B cell (primary cell): ENCODE measurements at regions not wholly inside any gene's neighbourhood (a gene's known extent, or its start where the extent isn't known, plus 50 kb on each side); places are given as distances from the start of the nearest gene placed in this dataset.
A peak's percentile ranks its signal among the peaks of the same experiment; 100 is the strongest.

Experiments used
- ATAC-seq: fragments of 200-7000 bp; cut with Tn5 transposase; one replicate; pipeline ENCODE4 v1.10.0; 2021; ENCODE audit warnings: low read depth, mild to moderate bottlenecking, moderate number of reproducible peaks, moderate library complexity
- CTCF ChIA-PET: fragments of 350-600 bp; sonication (Branson Sonifier 250); formaldehyde crosslinking; loops from one replicate; lab custom pipeline; 2021; ENCODE audit warnings: antibody characterized with exemption, inconsistent platforms; lab: Charles Lee
- POLR2A ChIA-PET: fragments of 350-600 bp; sonication (Branson Sonifier 250); formaldehyde crosslinking; loops from one replicate; lab custom pipeline; 2021; ENCODE audit warnings: antibody characterized with exemption; lab: Charles Lee
- DNase-seq: peaks from one replicate; pipeline ENCODE4 v3.0.0; 2013
- H2AFZ ChIP-seq: 2 replicates; pipeline ENCODE4 v1.6.1; 2012; ENCODE audit warnings: mild to moderate bottlenecking, low read depth, low read length; ENCODE audit not compliant: insufficient read depth, poor library complexity, severe bottlenecking
- H3K27ac ChIP-seq, 2 donors: 1 replicate in 1 of 2; 2 replicates in 1 of 2; pipeline ENCODE4 v1.5.1; 2012 to 2013; ENCODE audit warnings: low read length in 2 of 2, mild to moderate bottlenecking in 2 of 2, moderate library complexity in 1 of 2
- H3K27me3 ChIP-seq, 4 experiments: fragments of 200-600 bp in 1 of 4; sonication (generic) in 1 of 4; replicated peaks in 1 of 4; 1 replicate in 2 of 4; 2 replicates in 2 of 4; pipeline versions ENCODE4 v1.6.1 to v1.7.0; 2013 to 2016; ENCODE audit warnings: low read length in 3 of 4, mild to moderate bottlenecking in 2 of 4, mixed read lengths in 1 of 4, moderate library complexity in 1 of 4; ENCODE audit not compliant: insufficient read depth in 4 of 4, control insufficient read depth in 3 of 4; ENCODE audit errors: control extremely low read depth in 1 of 4
- H3K36me3 ChIP-seq, 2 experiments: replicated peaks in 1 of 2; 1 replicate in 1 of 2; 2 replicates in 1 of 2; pipeline versions ENCODE4 v1.6.1 to v1.7.1; 2013; ENCODE audit warnings: low read length in 1 of 2; ENCODE audit not compliant: insufficient read depth in 2 of 2, control insufficient read depth in 1 of 2; ENCODE audit errors: control extremely low read depth in 1 of 2, extremely low read depth in 1 of 2
- H3K4me1 ChIP-seq, 2 donors: fragments of 200-600 bp in 1 of 2; sonication (generic) in 1 of 2; 1 replicate in 1 of 2; 2 replicates in 1 of 2; pipeline versions ENCODE4 v1.5.1 to v1.6.1; 2013 to 2017; ENCODE audit warnings: low read length in 2 of 2; ENCODE audit not compliant: control insufficient read depth in 2 of 2, insufficient read depth in 2 of 2
- H3K4me2 ChIP-seq: replicated peaks from 2 replicates; pipeline ENCODE3; 2012; ENCODE audit warnings: mild to moderate bottlenecking, low read depth, low read length; ENCODE audit not compliant: poor library complexity, severe bottlenecking
- H3K4me3 ChIP-seq, 5 experiments: fragments of 200-600 bp in 1 of 5; sonication (generic) in 1 of 5; 1 replicate in 3 of 5; 2 replicates in 2 of 5; pipeline versions ENCODE4 v1.5.1 to v1.7.0; 2011 to 2016; ENCODE audit warnings: low read length in 4 of 5, mild to moderate bottlenecking in 4 of 5, low read depth in 2 of 5, control low read depth in 1 of 5, moderate library complexity in 1 of 5; ENCODE audit not compliant: insufficient read depth in 1 of 5; ENCODE audit errors: control extremely low read depth in 1 of 5, extremely low read depth in 1 of 5
- H3K79me2 ChIP-seq: fragments of 200-600 bp; sonication (generic); one replicate; pipeline ENCODE4 v1.6.0; 2016; ENCODE audit warnings: low read length; ENCODE audit not compliant: control insufficient read depth, insufficient read depth
- H3K9ac ChIP-seq: fragments of 200-600 bp; sonication (generic); 2 replicates; pipeline ENCODE4 v1.6.1; 2017; ENCODE audit warnings: mild to moderate bottlenecking, low read length, moderate library complexity
- H3K9me3 ChIP-seq, 3 donors: one replicate each; pipeline versions ENCODE4 v1.6.1 to v1.7.1; 2013; ENCODE audit warnings: low read length in 2 of 3; ENCODE audit not compliant: control insufficient read depth in 2 of 3, insufficient read depth in 1 of 3; ENCODE audit errors: control extremely low read depth in 1 of 3
- H4K20me1 ChIP-seq: 2 replicates; pipeline ENCODE4 v1.6.0; 2012; ENCODE audit warnings: mild to moderate bottlenecking, low read length; ENCODE audit not compliant: insufficient read depth, control insufficient read depth, poor library complexity, severe bottlenecking
- H3K27ac Mint-ChIP-seq: one replicate; pipeline ENCODE4 v1.8.0; 2021; ENCODE audit warnings: mixed read lengths
- H3K27me3 Mint-ChIP-seq: one replicate; pipeline ENCODE4 v1.8.0; 2021; ENCODE audit warnings: mixed read lengths
- H3K4me1 Mint-ChIP-seq: one replicate; pipeline ENCODE4 v1.8.0; 2021; ENCODE audit warnings: mixed read lengths
- H3K4me3 Mint-ChIP-seq: one replicate; pipeline ENCODE4 v1.8.0; 2021; ENCODE audit warnings: mixed read lengths
- H3K9me3 Mint-ChIP-seq: one replicate; pipeline ENCODE4 v1.8.0; 2022; ENCODE audit warnings: mixed read lengths; ENCODE audit not compliant: insufficient read depth
- CTCF ChIP-seq: fragments of 200-600 bp; IDR thresholded peaks from one replicate; pipeline ENCODE4 v1.8.0; 2022; ENCODE audit warnings: antibody characterized with exemption, mild to moderate bottlenecking
- EZH2 ChIP-seq: IDR thresholded peaks from 2 replicates; pipeline ENCODE4 v1.6.1; 2012; ENCODE audit warnings: borderline replicate concordance, low read depth, mild to moderate bottlenecking, moderate library complexity, low read length; ENCODE audit not compliant: insufficient read depth, poor library complexity, severe bottlenecking
- WGBS: methylation state at CpG from one replicate; pipeline ENCODE4 v1.1.5; 2013; ENCODE audit warnings: missing lambda C conversion rate; ENCODE audit not compliant: insufficient coverage; 5-methylcytosine and 5-hydroxymethylcytosine counted together
- intact Hi-C: fragments of 100-400 bp; cut with micrococcal nuclease; formaldehyde crosslinking; loops from one replicate; pipeline ENCODE4 v1.10.0; 2022

DNA sequence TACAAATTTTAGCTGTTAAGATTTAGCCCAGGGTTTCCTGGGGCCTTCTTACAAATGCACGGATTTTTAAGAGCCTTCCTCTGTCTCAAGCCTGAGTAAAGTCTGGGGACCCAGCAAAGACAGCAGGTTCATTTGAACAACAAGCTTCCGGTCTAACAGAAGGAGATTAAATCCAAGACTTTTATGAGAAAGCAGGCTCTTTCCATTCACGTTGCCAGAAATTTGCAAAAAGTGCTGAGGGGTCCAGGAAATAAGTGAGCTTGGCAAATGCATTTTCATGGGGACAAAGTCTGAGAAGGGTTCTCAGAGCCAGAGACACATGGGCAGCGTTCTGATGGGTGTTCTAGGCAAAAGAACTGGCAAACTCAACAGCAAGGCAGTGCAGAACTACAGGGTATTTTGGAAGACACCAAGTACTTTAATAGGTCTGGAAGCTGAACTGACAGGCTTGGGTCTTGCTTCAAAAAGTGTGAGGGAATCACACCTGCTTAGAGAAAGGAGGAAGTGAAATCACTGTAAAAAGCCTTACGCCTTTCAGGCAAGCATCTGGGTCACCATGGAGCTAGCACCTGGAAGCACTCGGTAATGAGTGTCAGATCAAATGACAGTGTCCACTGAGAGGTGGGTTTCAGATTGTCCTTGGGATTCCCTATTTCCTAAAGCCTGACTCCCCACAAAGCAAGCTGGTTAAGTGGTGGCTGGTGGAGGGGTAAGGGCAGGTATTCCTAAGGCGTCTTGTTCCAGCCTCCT lies 115.8 kb upstream of the ARHGEF3 start:
- Histone ChIP-seq H2AFZ (no peak overlapping the region), H3K9ac (peak overlapping the region; percentile 53), H3K9me3 (no peaks in the 10 kb centered on the region), H3K79me2 (no peaks in the 10 kb centered on the region), H4K20me1 (no peaks in the 10 kb centered on the region), H3K27me3 (no peaks in the 10 kb centered on the region), H3K4me2 (peak overlapping the region; percentile 82), H3K36me3 (no peaks in the 10 kb centered on the region), H3K4me1 (peaks cover 54% of the 10 kb centered on the region in 2 donors), H3K4me3 (peak overlapping the region in 4 of 5 experiments; percentile 9 to 79 (median 26)), H3K27ac (peak overlapping the region; percentile 75 to 85)
- Mint-ChIP-seq H3K27me3 (no peaks in the 10 kb centered on the region), H3K4me1 (peaks cover 72% of the 10 kb centered on the region), H3K9me3 (no peaks in the 10 kb centered on the region), H3K4me3 (peak overlapping the region; percentile 85), H3K27ac (peak overlapping the region; percentile 92)
- WGBS: 50% methylated on average over 7 of the region's 7 CpGs
- intact Hi-C loops: loop anchor here (1.0 to 10.0 kb wide), 7 partner anchors 71 to 363 kb away; partner anchors contain the start of genes CCDC66 and TASOR
- TF ChIP-seq CTCF (no peak), EZH2 (no peak)
- DNase-seq (peak; percentile 85), ATAC-seq (peak; percentile 59)
- POLR2A ChIA-PET: interaction anchor here (0.6 to 2.2 kb wide), 3 partner anchors 116 to 1124 kb away, joined by 3 to 6 read pairs (median 4); partner anchors contain the start of gene ARHGEF3
- CTCF ChIA-PET: interaction anchor here (0.8 to 5.4 kb wide), 7 partner anchors 71 to 423 kb away, joined by 3 to 42 read pairs (median 4); partner anchors contain the start of gene ARHGEF3
